Gastroesophageal sphincter (tissue), 3 donors: ENCODE measurements at regions not wholly inside any gene's neighbourhood (a gene's known extent, or its start where the extent isn't known, plus 50 kb on each side); places are given as distances from the start of the nearest gene placed in this dataset.

Experiments
- CTCF ChIP-seq, 4 experiments: fragments of 200-600 bp in 2 of 4; fragments of 450-650 bp in 2 of 4; sonication (generic) in 1 of 4; IDR thresholded peaks; one replicate each; pipeline ENCODE4 v1.5.1; 2017 to 2019; ENCODE audit warnings: antibody characterized with exemption in 4 of 4, mild to moderate bottlenecking in 2 of 4, moderate library complexity in 2 of 4
- POLR2A ChIP-seq, 2 donors: fragments of 450-650 bp; IDR thresholded peaks; one replicate each; pipeline ENCODE4 v1.6.1; 2017; ENCODE audit warnings: antibody characterized with exemption in 2 of 2, mild to moderate bottlenecking in 2 of 2, moderate library complexity in 1 of 2
- POLR2AphosphoS5 ChIP-seq: sonication (generic); formaldehyde crosslinking; IDR thresholded peaks from one replicate; pipeline ENCODE4 v1.6.1; 2017; ENCODE audit warnings: antibody characterized with exemption

- TF ChIP-seq POLR2AphosphoS5 = no peak
- TF ChIP-seq CTCF (IDR thresholded peaks at IDR 0.05) = no peak
- no peak for TF ChIP-seq POLR2A (IDR thresholded peaks at IDR 0.05)
Measured at GRCh38 chr4:155033604-155034003, 174.8 kb upstream of the NPY2R start.
